Fibroblast of mammary gland (primary cell): ENCODE measurements at regions not wholly inside any gene's neighbourhood (a gene's known extent, or its start where the extent isn't known, plus 50 kb on each side); places are given as distances from the start of the nearest gene placed in this dataset.
"Not testable (repeated sequence)": the region's sequence is repeated elsewhere in the genome, so short reads cannot be mapped to it uniquely, and the experiment has no call there.

Experiments
- DNase-seq: peaks from one replicate; pipeline ENCODE4 v3.0.0-alpha.2; 2010; ENCODE audit warnings: low read depth
- H3K4me3 ChIP-seq: 2 replicates; pipeline ENCODE4 v1.5.1; 2011; ENCODE audit warnings: low read depth, mild to moderate bottlenecking, low read length, moderate library complexity; ENCODE audit not compliant: control insufficient read depth
- CTCF ChIP-seq: conservative IDR thresholded peaks from 2 replicates; pipeline ENCODE4 v1.5.1; 2011; ENCODE audit warnings: low read depth, low read length, inconsistent platforms; ENCODE audit not compliant: control insufficient read depth, insufficient read depth

GRCh38 chr11:25244126-25244525, 747.3 kb downstream of the LUZP2 start:
- TF ChIP-seq CTCF: no peak
- DNase-seq: no peak
- no peak overlapping the region for H3K4me3 ChIP-seq

GRCh38 chr11:25247336-25247735, 750.5 kb downstream of the LUZP2 start:
- no peak overlapping the region for H3K4me3 ChIP-seq
- TF ChIP-seq CTCF: no peak
- no peak for DNase-seq

GRCh38 chr11:25252854-25253253, 756.0 kb downstream of the LUZP2 start:
- no peak for TF ChIP-seq CTCF
- no peak overlapping the region for H3K4me3 ChIP-seq
- no peak for DNase-seq

- not testable (repeated sequence) for DNase-seq, H3K4me3 ChIP-seq
Observed at GRCh38 chr11:25263861-25264260, 767.0 kb downstream of the LUZP2 start.

GRCh38 chr11:25271301-25271700, 774.4 kb downstream of the LUZP2 start:
- TF ChIP-seq CTCF: no peak
- DNase-seq: no peak

GRCh38 chr11:25272214-25272613, 775.4 kb downstream of the LUZP2 start:
- DNase-seq: no peak
- no peak overlapping the region for H3K4me3 ChIP-seq
- no peak for TF ChIP-seq CTCF

More at GRCh38 chr11:25271301-25271700, 774.4 kb downstream of the LUZP2 start:
- no peak overlapping the region for H3K4me3 ChIP-seq

GRCh38 chr11:25280821-25281220, 784.0 kb downstream of the LUZP2 start:
- not testable (repeated sequence) for DNase-seq, H3K4me3 ChIP-seq

- DNase-seq: no peak
- TF ChIP-seq CTCF: no peak
- no peak overlapping the region for H3K4me3 ChIP-seq
Observed at GRCh38 chr11:25293166-25293565, 796.3 kb downstream of the LUZP2 start.
